ENCODE measurements at regions not wholly inside any gene's neighbourhood (a gene's known extent, or its start where the extent isn't known, plus 50 kb on each side); places are given as distances from the start of the nearest gene placed in this dataset.
"Not testable (repeated sequence)": the region's sequence is repeated elsewhere in the genome, so short reads cannot be mapped to it uniquely, and the experiment has no call there.

DNA sequence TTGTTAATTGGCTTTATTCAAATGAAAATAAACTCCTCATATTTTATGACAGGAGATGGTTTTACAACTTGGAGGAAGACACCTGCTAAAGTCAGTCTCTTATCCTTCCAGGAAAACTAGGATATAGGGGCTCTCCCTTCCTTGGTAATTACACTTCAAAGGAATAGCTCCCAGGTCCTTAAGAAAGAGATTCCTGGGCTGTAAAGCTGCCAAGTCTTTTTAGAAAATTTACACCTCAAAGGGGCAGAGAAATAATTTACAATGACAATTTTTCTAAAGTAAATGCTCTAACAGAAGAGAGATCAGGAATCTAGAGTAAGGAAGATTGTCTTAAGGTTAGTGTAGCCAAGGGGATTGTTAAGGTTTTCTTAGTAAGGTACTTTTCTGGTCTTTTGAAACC lies 1359.0 kb downstream of the OLFM4 start:
- FAIRE-seq (no peak), DNase-seq (ENCODE audit: insufficient read length, low spot score) (no peak)

DNA sequence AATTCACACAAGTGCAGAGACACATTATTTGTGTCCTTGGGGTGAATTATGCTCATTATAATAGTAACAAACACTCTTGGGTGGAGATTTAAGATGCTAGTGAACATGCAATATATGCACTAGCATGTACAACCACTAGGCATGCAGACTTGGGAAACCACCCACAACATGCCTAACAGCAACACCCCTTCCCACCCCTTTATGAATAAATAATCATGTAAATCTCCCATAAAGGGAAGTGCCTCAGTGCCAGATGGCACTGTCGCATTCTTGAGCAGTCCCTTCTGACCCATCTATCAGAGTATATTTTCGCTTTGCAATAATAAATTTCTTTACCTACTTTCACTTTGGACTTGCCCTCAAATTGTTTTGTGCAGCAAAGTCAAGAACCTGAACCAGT lies 1362.2 kb downstream of the OLFM4 start:
- DNase-seq (ENCODE audit: insufficient read length, low spot score) (no peak), FAIRE-seq (no peak)

DNA sequence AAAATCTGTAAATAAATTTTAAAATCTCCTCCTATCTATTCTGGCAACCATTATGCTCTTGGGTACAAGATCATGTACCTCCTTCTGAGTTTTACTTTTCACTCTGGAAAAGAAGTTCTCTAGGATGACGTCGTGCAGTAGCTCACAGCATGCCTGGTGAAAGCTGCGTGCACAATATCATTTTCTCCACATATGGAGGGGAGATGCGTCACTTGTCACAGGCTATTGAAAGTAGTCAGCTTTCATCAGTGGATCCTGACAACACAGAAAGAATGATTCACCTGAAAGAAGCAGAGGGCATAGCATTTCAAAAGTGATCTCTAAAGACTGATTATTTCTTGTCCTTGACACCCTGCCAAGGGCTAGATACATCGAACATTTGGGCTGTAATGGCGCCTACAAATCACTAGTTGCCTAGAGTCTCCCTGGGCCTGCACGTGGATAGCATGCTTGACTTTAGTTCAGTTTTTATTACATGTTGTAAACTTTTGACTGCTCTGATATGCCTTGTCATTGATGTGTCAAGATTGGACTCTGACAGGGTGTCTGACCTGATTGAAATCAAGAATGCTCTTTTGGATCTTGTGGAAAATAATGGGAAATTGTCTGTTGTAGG lies 1365.6 kb downstream of the OLFM4 start:
- DNase-seq (ENCODE audit: insufficient read length, low spot score) (no peak), FAIRE-seq (no peak)

DNA sequence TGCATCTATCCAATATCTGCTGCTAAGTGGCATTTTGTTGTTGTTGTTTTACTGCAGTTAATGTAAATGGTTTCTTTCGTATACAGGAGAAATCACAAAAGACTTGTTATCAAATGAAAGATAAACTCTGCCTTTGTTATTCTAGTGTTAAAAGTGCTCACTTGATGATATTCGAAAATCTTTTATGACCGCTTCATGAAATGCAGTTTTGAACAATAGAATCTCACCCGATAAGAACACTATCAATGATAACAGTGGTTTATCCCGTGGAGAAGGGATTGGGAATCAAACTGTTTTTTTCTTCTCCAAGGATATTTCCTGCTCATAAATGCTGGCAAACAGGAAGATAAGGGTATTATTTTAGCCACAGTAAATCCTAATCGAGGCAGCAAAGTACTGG lies 1366.3 kb downstream of the OLFM4 start:
- FAIRE-seq: no peak
- DNase-seq (ENCODE audit: insufficient read length, low spot score): no peak

DNA sequence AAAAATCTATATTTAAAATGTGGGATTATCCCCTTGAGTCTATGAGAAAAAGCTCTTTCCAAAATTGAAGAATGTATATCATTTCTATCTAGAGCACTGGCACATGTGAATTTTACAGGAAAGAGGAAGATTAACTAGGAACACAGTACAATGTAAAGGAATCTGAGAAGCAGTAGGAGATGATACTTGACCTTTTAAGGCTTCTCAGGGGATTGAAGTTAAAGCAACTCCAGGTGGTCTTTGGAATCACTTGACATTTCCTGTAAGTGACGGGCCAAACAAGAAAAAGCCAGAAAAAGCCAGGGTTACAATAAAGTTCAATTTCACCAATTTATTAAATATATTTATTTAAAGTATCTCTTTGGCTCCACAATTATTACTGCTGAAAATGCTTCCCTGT lies 1373.9 kb downstream of the OLFM4 start:
- DNase-seq (ENCODE audit: insufficient read length, low spot score) (no peak), FAIRE-seq (no peak)

DNA sequence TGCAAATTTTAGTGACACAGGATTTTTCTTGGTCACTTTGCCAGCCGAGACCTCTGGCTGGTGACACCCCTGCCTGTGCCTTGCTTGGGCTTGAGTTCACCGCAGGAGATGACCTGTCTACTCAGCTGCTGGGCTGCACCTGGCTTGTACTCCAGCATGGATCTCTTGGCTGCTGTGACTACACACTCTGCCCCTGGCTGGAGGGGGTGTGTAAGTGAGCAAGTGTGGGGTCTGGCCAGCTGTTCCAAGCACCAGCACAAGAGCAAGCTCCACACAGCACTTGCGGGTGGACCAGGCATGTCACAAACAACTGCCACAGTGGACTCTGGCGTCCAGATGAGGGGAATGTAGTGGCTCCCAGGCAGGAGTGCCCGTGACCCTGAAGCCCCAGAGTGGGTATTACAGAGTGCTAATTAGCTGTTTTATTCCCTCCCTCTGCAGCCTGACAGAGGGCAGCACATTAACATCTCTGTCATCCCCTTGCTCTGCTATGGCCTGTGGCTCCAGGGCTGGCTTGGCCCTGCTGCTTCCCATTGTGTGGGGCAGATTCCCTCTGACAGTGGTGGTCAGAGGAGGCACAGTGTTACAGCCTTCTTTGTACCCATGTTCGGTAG lies 1387.2 kb downstream of the OLFM4 start:
- no peak for DNase-seq (ENCODE audit: insufficient read length, low spot score)
- no peak for FAIRE-seq

DNA sequence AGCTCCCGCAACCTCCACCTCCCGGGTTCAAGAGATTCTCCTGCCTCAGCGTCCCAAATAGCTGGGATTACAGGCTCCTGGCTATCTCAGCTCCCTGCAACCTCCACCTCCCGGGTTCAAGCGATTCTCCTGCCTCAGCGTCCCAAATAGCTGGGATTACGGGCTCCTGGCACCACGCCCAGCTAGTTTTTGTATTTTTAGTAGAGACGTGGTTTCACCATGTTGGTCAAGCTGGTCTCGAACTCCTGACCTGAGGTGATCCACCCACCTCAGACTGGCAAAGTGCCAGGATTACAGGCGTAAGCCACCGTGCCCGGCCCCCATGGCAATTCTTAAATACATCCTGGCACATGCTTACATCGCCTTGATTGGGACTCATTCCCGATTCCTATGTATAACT lies 1394.3 kb downstream of the OLFM4 start:
- not testable (repeated sequence) for DNase-seq (ENCODE audit: insufficient read length, low spot score); FAIRE-seq

DNA sequence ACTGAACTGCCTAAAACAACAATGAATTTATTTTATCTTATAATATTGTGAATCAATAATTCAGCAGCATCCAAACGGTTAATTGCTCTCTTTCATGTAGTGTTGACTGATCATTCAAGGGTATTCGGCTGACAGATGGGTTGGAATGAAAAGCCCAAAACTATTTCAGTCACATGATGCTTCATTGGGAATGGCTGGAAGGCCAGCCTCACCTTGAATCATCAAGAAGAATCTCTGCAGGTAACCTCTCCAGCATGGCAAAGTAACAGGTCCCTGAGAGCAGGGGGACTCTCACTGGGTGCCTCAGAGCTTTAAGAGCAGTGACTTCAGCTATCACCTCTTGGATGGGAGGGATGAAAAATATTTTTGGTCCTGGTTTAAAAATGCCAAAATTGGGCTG lies 1395.7 kb downstream of the OLFM4 start:
- DNase-seq (ENCODE audit: insufficient read length, low spot score) (no peak), FAIRE-seq (no peak)

DNA sequence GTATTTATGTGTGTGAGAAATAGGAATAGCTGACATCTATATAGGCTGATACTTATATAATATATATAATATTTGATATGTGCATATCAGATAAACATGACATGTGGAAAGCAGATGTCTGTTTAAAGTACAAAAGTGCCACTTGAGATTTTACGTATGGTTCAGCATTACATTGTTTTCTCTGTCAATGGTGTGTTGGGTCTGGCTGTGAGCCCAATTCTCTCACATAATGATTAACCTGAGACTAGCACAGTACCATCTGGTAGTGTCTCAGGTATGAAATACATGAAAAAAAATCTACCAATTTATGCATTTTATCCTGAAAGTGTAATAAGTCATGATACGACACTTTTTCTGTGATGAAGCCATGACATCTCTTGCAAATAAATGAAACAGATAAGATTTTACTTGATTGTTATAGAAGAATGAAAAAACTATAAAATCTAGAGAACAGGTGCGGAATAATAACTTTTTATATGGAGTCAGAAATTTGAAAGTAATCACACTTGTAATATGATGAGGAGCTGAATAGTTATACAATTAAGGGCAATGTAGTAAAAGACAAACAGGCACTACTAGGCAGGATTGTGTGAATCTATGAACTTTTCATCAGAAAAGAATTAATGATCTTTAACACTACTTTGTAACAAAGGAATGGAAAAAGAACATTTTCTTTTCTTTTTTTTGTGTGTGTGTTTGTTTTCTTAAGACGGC lies 1405.0 kb downstream of the OLFM4 start:
- FAIRE-seq (no peak), DNase-seq (ENCODE audit: insufficient read length, low spot score) (no peak)

DNA sequence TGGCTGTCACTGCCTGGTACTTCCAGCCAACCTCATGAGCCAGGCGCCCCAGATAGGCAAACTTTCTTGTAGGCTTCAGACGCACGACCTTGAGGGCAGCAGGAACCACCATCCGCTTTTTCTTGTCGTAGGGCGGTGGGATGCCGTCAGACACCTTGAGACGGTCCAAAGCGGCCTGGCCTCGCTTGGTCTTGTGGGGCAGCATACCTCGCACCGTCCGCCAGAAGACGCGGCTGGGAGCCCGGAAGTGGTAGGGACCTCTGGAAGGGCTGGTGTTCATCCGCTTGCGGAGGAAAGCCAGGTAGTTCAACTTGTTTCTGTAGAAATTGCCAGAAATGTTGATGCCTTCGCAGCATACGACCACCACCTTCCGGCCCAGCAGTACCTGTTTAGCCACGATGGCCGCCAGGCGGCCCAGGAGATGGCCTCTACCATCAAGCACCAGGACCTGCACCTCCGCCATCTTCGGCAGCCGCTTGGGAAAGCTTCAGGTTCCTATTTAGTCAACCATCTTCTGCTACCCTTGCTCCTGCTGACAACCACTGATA lies 1412.3 kb downstream of the OLFM4 start:
- FAIRE-seq: not testable (repeated sequence)

DNA sequence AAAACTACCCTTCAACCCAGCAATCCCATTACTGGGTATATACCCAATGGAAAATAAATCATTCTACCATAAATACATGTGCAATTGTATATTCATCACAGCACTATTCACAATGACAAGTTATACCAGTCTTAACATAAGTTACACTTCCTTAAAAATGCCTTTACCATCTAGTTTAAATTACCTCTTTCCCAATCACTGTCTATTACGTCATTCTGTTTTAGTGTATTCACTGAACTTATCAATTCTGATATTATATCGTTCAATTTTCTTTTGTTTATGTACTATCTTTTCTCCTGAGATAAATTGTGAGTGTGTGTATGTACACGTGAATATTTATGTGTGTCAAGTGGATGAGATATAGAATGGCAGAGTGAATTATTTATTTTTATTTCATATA lies 1416.8 kb downstream of the OLFM4 start:
- DNase-seq (ENCODE audit: insufficient read length, low spot score): no peak

More for the DNA sequence above, 1412.3 kb downstream of the OLFM4 start:
- DNase-seq (ENCODE audit: insufficient read length, low spot score): not testable (repeated sequence)

DNA sequence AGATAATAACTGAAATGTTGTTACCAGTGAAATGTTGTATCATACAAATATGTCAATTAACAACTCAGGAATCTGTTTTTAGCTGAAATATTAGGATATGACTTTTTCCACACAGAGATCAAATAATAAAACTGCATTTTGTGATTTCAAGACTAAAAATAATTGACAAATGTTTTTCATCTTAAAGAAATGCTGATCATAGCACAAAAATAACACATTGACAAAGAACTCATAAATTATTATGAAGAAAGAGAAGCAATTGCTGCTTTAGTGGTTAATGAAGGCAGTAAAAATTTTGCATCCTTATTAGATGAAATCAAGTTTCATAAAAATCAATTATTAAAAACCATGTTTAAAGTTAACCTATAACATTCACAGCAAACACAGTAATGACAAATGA lies 1417.3 kb downstream of the OLFM4 start:
- DNase-seq (ENCODE audit: insufficient read length, low spot score) (no peak), FAIRE-seq (no peak)

More for the DNA sequence above, 1416.8 kb downstream of the OLFM4 start:
- no peak for FAIRE-seq

DNA sequence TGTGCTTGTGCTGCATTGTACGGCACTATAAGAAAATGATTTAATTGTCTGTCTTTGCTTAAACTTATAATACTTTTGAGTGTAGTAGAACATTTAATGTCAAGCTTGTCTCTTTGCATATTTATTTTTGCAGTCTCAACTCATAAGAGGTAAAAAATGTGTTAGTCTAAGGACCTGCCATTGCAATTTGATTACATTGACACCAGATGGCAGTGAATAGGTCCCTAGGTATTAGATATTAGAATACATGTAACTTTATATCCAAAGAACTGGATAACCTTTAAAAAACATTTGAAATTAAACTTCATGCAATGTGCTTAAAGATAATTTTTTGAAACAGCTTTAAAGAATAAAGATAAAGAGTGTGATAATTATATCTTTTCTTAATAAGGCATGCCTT lies 1421.3 kb downstream of the OLFM4 start:
- FAIRE-seq (no peak), DNase-seq (ENCODE audit: insufficient read length, low spot score) (no peak)

DNA sequence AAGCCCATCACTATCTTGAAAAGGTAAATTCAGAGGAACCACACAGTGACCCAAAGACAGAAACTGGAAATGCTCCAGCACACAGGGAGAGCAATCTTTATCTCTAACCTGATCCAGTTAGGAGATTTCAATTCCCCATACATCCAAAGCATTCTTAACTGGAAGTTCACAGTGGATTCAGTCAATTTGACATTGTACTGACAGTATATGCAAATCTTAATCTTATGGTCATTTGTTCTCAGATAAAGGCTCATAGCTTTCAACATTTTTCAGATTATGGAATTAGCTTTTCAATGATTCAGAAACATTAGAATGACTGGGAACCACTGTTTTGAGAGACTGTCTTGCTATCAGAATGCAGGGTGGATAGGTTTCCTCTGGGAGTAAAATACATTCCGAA lies 1455.6 kb downstream of the OLFM4 start:
- FAIRE-seq (no peak), DNase-seq (ENCODE audit: insufficient read length, low spot score) (no peak)

DNA sequence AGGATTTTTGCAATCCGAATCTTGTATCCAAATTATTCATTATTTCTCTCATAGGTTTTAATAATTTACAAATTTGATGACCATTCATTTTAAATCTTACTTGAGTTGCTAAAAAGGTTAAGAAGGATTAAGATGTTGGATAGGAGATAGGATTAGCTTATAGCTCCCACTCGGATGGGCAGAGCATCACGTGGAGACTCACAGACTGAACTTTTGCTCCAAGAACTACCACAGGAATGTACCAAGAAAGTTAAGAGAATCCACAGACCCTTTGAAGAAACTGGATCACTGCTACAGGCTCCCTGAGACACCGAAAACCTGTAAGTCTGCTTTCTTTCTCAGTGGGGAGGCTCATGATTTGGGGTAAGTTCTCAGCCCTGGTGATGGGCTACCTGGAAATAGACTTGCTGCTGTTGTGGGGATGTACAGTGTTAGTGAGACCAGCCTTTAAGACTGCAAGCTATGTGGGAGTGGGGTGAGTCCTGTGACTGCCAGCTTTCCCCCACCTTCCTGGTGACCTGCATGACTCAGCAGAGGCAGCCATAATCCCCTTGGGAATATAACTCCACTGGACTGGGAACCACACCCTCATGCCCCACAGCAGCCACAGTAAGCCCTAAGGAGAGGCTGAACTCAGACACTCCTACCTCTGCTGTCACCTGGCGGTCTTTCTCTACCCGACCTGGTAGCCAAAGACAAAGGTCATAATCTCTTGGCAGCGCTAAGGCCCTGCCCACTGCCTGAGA lies 1458.0 kb downstream of the OLFM4 start:
- no peak for DNase-seq (ENCODE audit: insufficient read length, low spot score)
- no peak for FAIRE-seq

DNA sequence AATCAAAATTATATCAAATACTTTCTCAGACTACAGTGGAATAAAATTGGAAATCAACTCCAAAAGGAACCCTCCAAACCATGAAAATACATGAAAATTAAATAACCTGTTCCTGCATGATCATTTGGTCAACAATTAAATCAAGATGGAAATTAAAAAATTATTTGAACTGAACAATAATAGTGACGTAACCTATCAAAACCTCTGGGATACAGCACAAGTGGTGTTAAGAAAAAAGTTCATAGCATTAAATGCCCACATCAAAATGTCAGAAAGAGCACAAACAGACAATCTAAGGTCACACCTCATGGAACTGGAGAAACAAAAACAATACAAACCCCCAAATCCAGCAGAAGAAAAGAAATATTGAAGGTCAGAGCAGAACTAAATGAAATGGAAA lies 1460.7 kb downstream of the OLFM4 start:
- DNase-seq (ENCODE audit: insufficient read length, low spot score) (no peak), FAIRE-seq (no peak)

DNA sequence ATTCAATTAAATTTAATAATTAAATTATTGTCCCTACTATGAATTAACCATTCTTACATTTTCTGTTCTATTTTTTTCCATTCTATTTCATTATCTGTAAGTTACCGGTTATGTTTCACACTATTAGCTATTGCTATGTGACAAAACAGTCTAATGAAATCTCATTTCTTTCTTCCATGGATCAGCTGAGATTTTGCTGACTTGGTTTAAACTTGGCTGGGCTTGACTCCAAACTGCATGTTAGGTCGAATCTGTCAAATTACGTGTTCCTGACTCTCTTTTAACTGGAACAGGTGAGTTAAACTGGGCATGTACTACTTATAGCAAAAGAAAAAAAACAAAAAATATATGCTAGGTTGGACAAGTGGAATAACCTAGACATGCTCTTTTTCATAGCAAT lies 1464.4 kb downstream of the OLFM4 start:
- FAIRE-seq (no peak), DNase-seq (ENCODE audit: insufficient read length, low spot score) (no peak)

DNA sequence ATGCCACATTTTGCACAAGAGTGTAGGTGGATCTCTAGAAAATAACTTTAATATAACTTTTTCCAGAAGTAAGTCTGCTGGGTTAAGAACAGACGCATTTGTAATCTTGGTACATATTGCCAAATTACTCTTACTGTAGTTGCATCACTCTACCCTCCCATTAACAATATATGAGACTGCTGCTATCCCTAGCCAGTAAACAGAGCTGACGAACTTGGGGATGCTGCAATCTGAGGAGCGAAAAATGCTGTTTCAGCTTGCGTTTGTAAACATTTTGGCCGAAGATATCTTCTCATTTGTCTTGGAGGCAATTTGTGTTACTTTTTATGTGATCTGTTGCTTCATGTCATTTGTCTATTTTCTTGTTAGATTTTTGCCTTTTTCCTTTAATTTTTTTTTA lies 1482.8 kb downstream of the OLFM4 start:
- FAIRE-seq (no peak), DNase-seq (ENCODE audit: insufficient read length, low spot score) (no peak)

DNA sequence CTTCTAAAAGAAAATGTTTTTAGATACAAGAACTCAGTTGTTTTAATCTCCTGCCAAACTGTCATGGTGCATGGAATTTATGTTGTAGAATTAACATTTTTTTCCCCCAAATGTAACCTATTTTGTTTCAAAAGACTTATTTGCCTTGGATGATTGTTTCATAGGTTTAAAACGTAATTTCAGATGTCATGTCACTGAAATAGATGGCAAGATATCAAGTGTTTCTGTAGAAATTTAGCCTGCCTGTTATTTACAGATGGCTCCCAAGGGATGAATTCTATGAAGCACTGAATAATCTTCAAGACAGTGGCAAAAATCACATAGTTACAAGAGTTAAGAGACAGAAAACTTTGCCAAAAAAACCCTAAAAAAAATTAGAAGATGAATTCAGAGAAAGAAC lies 1484.6 kb downstream of the OLFM4 start:
- FAIRE-seq (no peak), DNase-seq (ENCODE audit: insufficient read length, low spot score) (no peak)

DNA sequence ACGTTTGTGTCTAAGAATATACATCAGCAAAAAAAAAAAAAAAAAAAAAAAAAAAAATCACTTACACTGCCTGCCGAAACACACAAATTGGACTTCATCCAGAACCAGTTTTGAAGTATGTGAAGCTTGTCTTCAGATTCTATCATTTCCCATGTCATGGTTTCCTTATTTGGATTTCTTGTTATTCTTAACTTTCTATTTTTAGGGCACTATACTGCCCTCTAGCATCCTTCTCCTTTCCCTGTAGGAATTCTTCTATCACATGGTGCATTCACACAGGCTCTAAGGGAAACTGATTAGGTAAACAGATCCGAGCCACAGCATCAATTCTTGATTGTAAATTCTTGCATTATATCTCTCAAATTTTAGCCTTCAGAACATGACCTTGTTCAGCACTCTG lies 1507.5 kb downstream of the OLFM4 start:
- DNase-seq (ENCODE audit: insufficient read length, low spot score) (no peak), FAIRE-seq (no peak)

DNA sequence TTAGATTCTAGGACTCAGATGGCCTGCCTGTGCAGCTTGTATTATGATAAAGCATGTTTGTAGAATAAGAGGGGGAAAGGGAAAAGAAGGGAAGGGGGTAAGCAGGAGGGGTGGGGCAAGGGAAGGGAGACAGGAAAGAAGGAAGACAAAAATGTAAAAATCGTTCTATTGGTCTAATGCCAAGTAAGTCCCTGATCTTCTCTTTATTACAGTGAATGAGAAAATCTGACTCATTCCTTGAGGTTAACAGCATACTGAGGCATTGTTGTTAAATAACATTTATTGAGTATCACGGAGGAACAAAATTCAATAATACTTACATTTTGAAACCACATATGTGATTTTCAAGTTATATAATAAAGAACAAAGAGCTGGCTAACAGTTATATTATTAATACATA lies 1534.7 kb downstream of the OLFM4 start:
- DNase-seq (ENCODE audit: insufficient read length, low spot score) (no peak), FAIRE-seq (no peak)

Measured in GM19239 (cell line).